GM12878 (cell line): ENCODE measurements at regions not wholly inside any gene's neighbourhood (a gene's known extent, or its start where the extent isn't known, plus 50 kb on each side); places are given as distances from the start of the nearest gene placed in this dataset.

Experiments
- POLR2AphosphoS5 ChIP-seq: IDR thresholded peaks from 2 replicates; pipeline ENCODE4 v1.6.1; 2011; ENCODE audit warnings: mild to moderate bottlenecking, low read length, inconsistent platforms
- TF ChIP-seq, protein P1 (sequence below), 3 experiments: IDR thresholded peaks in 2 of 3; conservative IDR thresholded peaks in 1 of 3; 2 replicates each; pipeline ENCODE4 v1.5.1; 2011; ENCODE audit warnings: low read depth in 3 of 3, low read length in 3 of 3, mild to moderate bottlenecking in 3 of 3, control low read depth in 2 of 3, moderate library complexity in 2 of 3, inconsistent platforms in 1 of 3, mixed read lengths in 1 of 3; ENCODE audit not compliant: control insufficient read depth in 2 of 3, insufficient read depth in 1 of 3; ENCODE audit errors: extremely low read depth in 1 of 3

DNA sequence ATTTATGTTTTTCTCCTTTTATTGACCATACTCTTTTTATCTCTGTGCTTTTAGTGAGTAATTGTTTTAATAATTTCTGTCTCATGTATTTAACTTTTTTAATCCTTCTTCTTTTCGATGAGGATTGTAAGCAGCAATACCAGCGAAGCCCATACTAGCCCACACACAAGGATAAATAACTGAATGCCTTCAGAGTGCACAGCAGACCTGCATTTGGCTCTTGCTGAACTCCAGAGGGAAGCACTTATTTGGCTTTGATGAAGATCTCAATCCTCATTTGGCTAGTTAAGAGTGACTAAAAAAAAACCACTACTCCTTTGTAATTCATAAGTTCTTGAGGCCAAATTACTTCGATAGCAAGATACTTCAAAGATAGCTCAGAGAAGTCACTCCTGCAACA, 293.3 kb downstream of the METTL15 start:
- no peak for TF ChIP-seq POLR2AphosphoS5
- TF ChIP-seq, protein P1, sequence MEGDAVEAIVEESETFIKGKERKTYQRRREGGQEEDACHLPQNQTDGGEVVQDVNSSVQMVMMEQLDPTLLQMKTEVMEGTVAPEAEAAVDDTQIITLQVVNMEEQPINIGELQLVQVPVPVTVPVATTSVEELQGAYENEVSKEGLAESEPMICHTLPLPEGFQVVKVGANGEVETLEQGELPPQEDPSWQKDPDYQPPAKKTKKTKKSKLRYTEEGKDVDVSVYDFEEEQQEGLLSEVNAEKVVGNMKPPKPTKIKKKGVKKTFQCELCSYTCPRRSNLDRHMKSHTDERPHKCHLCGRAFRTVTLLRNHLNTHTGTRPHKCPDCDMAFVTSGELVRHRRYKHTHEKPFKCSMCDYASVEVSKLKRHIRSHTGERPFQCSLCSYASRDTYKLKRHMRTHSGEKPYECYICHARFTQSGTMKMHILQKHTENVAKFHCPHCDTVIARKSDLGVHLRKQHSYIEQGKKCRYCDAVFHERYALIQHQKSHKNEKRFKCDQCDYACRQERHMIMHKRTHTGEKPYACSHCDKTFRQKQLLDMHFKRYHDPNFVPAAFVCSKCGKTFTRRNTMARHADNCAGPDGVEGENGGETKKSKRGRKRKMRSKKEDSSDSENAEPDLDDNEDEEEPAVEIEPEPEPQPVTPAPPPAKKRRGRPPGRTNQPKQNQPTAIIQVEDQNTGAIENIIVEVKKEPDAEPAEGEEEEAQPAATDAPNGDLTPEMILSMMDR (IDR thresholded peaks at IDR 0.05 in 2 of 3, conservative IDR thresholded peaks at IDR 0.05 in 1 of 3; ENCODE audit: control insufficient read depth in 2 of 3, extremely low read depth in 1 of 3, insufficient read depth in 1 of 3, low read depth in 3 of 3, low read length in 3 of 3) = no peak
